Astrocyte (in vitro differentiated cells and primary cell): ENCODE measurements at regions not wholly inside any gene's neighbourhood (a gene's known extent, or its start where the extent isn't known, plus 50 kb on each side); places are given as distances from the start of the nearest gene placed in this dataset.

ENCODE experiments used
- DNase-seq: peaks from one replicate; pipeline ENCODE4 v3.0.0-alpha.2; 2010; ENCODE audit warnings: low read depth
- FAIRE-seq: peaks from 2 replicates; lab custom pipeline; 2011; peaks lifted over from hg19 to GRCh38; lab: Jason Lieb, UNC
- H2AFZ ChIP-seq: 2 replicates; pipeline ENCODE4 v1.6.0; 2012; ENCODE audit warnings: low read depth, low read length, inconsistent platforms
- H3K27ac ChIP-seq: 2 replicates; pipeline ENCODE4 v1.5.1; 2011; ENCODE audit warnings: low read depth, low read length, inconsistent platforms
- H3K27me3 ChIP-seq: 2 replicates; pipeline ENCODE4 v1.6.0; 2011; ENCODE audit warnings: low read length, inconsistent platforms; ENCODE audit not compliant: insufficient read depth
- H3K36me3 ChIP-seq: 2 replicates; pipeline ENCODE4 v1.5.1; 2011; ENCODE audit warnings: low read length, inconsistent platforms; ENCODE audit not compliant: insufficient read depth
- H3K4me1 ChIP-seq: 2 replicates; pipeline ENCODE4 v1.5.1; 2011; ENCODE audit warnings: low read length, inconsistent platforms; ENCODE audit not compliant: insufficient read depth
- H3K4me2 ChIP-seq: 2 replicates; pipeline ENCODE4 v1.6.0; 2012; ENCODE audit warnings: low read length, inconsistent platforms
- H3K4me3 ChIP-seq: 2 replicates; pipeline ENCODE4 v1.5.1; 2011; ENCODE audit warnings: low read depth, mild to moderate bottlenecking, low read length, inconsistent platforms; ENCODE audit not compliant: insufficient read depth
- H3K79me2 ChIP-seq: 2 replicates; pipeline ENCODE4 v1.6.0; 2012; ENCODE audit warnings: mild to moderate bottlenecking, low read length, inconsistent platforms; ENCODE audit not compliant: insufficient read depth
- H3K9ac ChIP-seq: 2 replicates; pipeline ENCODE4 v1.6.0; 2012; ENCODE audit warnings: mild to moderate bottlenecking, low read length, inconsistent platforms
- H3K9me3 ChIP-seq: 2 replicates; pipeline ENCODE4 v1.5.1; 2012; ENCODE audit warnings: low read depth, mild to moderate bottlenecking, low read length, inconsistent platforms; ENCODE audit not compliant: insufficient read depth
- H4K20me1 ChIP-seq: 2 replicates; pipeline ENCODE4 v1.6.0; 2012; ENCODE audit warnings: low read length, inconsistent platforms; ENCODE audit not compliant: insufficient read depth
- H3K27ac Mint-ChIP-seq: one replicate; pipeline ENCODE4 v1.8.0; 2021; ENCODE audit warnings: mild to moderate bottlenecking, mixed read lengths; ENCODE audit not compliant: unreplicated experiment
- H3K27me3 Mint-ChIP-seq: one replicate; pipeline ENCODE4 v1.8.0; 2021; ENCODE audit warnings: low read depth, mixed read lengths; ENCODE audit not compliant: unreplicated experiment
- H3K36me3 Mint-ChIP-seq: one replicate; pipeline ENCODE4 v1.8.0; 2021; ENCODE audit warnings: low read depth, mixed read lengths; ENCODE audit not compliant: unreplicated experiment
- H3K4me1 Mint-ChIP-seq: one replicate; pipeline ENCODE4 v1.8.0; 2021; ENCODE audit warnings: low read depth, mixed read lengths; ENCODE audit not compliant: unreplicated experiment
- H3K4me3 Mint-ChIP-seq: one replicate; pipeline ENCODE4 v1.8.0; 2021; ENCODE audit warnings: mild to moderate bottlenecking, moderate library complexity, mixed read lengths; ENCODE audit not compliant: unreplicated experiment
- H3K9me3 Mint-ChIP-seq: one replicate; pipeline ENCODE4 v1.8.0; 2021; ENCODE audit warnings: mild to moderate bottlenecking, mixed read lengths; ENCODE audit not compliant: unreplicated experiment
- CTCF ChIP-seq: IDR thresholded peaks from 2 replicates; pipeline ENCODE4 v1.5.1; 2011; ENCODE audit warnings: low read depth, mild to moderate bottlenecking, inconsistent platforms, low read length, moderate library complexity; ENCODE audit not compliant: insufficient read depth
- EZH2 ChIP-seq: IDR thresholded peaks from 2 replicates; pipeline ENCODE4 v1.6.1; 2012; ENCODE audit warnings: mild to moderate bottlenecking, low read length, inconsistent platforms; ENCODE audit not compliant: insufficient read depth

GRCh38 chr22:34462795-34463194, 542.5 kb upstream of the LARGE1 start:
- H3K9me3 Mint-ChIP-seq, result peaks cover 6% of the 10 kb centered on the region
- H3K27ac Mint-ChIP-seq, result no peak overlapping the region
- no peak for DNase-seq
- Histone ChIP-seq H3K4me1 (no peaks in the 10 kb centered on the region), H3K4me3 (no peak overlapping the region), H3K9me3 (no peaks in the 10 kb centered on the region), H3K79me2 (no peaks in the 10 kb centered on the region), H3K36me3 (no peaks in the 10 kb centered on the region), H3K4me2 (no peak overlapping the region), H3K27me3 (no peaks in the 10 kb centered on the region), H3K9ac (no peak overlapping the region), H4K20me1 (no peaks in the 10 kb centered on the region), H2AFZ (no peak overlapping the region), H3K27ac (no peak overlapping the region)
- TF ChIP-seq CTCF, result no peak
- no peak for TF ChIP-seq EZH2
- H3K4me3 Mint-ChIP-seq, result no peak overlapping the region
- FAIRE-seq, result no peak
- H3K36me3 Mint-ChIP-seq, result no peaks in the 10 kb centered on the region
- no peaks in the 10 kb centered on the region for H3K4me1 Mint-ChIP-seq
- no peaks in the 10 kb centered on the region for H3K27me3 Mint-ChIP-seq

- H3K27ac Mint-ChIP-seq, result no peak overlapping the region
- DNase-seq (no peak), FAIRE-seq (no peak)
- H3K36me3 ChIP-seq, result no peaks in the 10 kb centered on the region
- no peaks in the 10 kb centered on the region for H3K79me2 ChIP-seq
- no peak for TF ChIP-seq EZH2
- no peak overlapping the region for H2AFZ ChIP-seq
- H3K4me3 Mint-ChIP-seq, result no peak overlapping the region
- peaks cover 8% of the 10 kb centered on the region for H3K9me3 Mint-ChIP-seq
- no peak overlapping the region for H3K27ac ChIP-seq
- peaks cover 4% of the 10 kb centered on the region for H3K9me3 ChIP-seq
- H3K4me1 ChIP-seq, result no peaks in the 10 kb centered on the region
- H3K4me2 ChIP-seq, result no peak overlapping the region
- H4K20me1 ChIP-seq, result no peaks in the 10 kb centered on the region
- H3K36me3 Mint-ChIP-seq, result no peaks in the 10 kb centered on the region
- H3K27me3 ChIP-seq, result no peaks in the 10 kb centered on the region
- H3K4me1 Mint-ChIP-seq, result no peaks in the 10 kb centered on the region
- H3K27me3 Mint-ChIP-seq, result peaks cover 5% of the 10 kb centered on the region
- no peak overlapping the region for H3K9ac ChIP-seq
- H3K4me3 ChIP-seq, result no peak overlapping the region
Observed at GRCh38 chr22:34475886-34476285, 555.6 kb upstream of the LARGE1 start.

DNA sequence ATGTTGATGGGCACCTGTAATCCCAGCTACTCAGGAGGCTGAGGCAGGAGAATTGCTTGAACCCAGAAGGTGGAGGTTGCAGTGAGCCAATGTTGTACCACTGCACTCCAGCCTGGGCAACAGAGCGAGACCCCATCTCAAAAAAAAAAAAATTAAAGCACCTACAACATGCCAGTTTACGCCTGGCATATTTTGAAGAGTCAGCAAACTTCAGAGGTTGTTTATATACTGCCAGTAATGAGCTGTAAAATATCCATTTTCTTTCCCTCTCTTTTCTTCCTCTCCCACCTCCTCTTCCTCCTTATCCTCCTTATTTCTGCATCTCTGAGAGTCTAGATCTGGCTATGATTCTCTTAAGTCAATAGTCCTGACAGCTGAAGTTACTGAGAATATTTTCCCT, 556.5 kb upstream of the LARGE1 start:
- Histone ChIP-seq H3K4me2 (no peak overlapping the region), H3K36me3 (no peaks in the 10 kb centered on the region), H3K4me3 (no peak overlapping the region), H3K79me2 (no peaks in the 10 kb centered on the region), H4K20me1 (no peaks in the 10 kb centered on the region), H3K27me3 (no peaks in the 10 kb centered on the region), H3K9ac (no peak overlapping the region), H3K4me1 (no peaks in the 10 kb centered on the region), H2AFZ (no peak overlapping the region), H3K27ac (no peak overlapping the region), H3K9me3 (peaks cover 4% of the 10 kb centered on the region)
- Mint-ChIP-seq H3K4me1 (no peaks in the 10 kb centered on the region), H3K36me3 (no peaks in the 10 kb centered on the region), H3K27me3 (peaks cover 5% of the 10 kb centered on the region), H3K9me3 (peaks cover 8% of the 10 kb centered on the region), H3K4me3 (no peak overlapping the region), H3K27ac (no peak overlapping the region)
- TF ChIP-seq EZH2 (no peak), CTCF (no peak)
- FAIRE-seq (no peak), DNase-seq (no peak)
